Retinal pigment epithelial cell (primary cell): ENCODE measurements at regions not wholly inside any gene's neighbourhood (a gene's known extent, or its start where the extent isn't known, plus 50 kb on each side); places are given as distances from the start of the nearest gene placed in this dataset.

Source experiments
- DNase-seq: peaks from one replicate; pipeline ENCODE4 v3.0.0-alpha.2; 2010; ENCODE audit warnings: low read depth
- H3K4me3 ChIP-seq: 2 replicates; pipeline ENCODE4 v1.5.1; 2011; ENCODE audit warnings: mild to moderate bottlenecking, low read length, control low read depth, moderate library complexity
- TF ChIP-seq, protein P1 (sequence below): conservative IDR thresholded peaks from 2 replicates; pipeline ENCODE4 v1.5.1; 2011; ENCODE audit warnings: low read depth, low read length, control low read depth, inconsistent platforms

GRCh38 chr6:164013480-164014208, 599.1 kb downstream of the QKI start:
- TF ChIP-seq, protein P1, sequence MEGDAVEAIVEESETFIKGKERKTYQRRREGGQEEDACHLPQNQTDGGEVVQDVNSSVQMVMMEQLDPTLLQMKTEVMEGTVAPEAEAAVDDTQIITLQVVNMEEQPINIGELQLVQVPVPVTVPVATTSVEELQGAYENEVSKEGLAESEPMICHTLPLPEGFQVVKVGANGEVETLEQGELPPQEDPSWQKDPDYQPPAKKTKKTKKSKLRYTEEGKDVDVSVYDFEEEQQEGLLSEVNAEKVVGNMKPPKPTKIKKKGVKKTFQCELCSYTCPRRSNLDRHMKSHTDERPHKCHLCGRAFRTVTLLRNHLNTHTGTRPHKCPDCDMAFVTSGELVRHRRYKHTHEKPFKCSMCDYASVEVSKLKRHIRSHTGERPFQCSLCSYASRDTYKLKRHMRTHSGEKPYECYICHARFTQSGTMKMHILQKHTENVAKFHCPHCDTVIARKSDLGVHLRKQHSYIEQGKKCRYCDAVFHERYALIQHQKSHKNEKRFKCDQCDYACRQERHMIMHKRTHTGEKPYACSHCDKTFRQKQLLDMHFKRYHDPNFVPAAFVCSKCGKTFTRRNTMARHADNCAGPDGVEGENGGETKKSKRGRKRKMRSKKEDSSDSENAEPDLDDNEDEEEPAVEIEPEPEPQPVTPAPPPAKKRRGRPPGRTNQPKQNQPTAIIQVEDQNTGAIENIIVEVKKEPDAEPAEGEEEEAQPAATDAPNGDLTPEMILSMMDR = no peak
- H3K4me3 ChIP-seq = no peak overlapping the region
- DNase-seq = no peak

GRCh38 chr6:164011321-164011720, 596.8 kb downstream of the QKI start:
- no peak overlapping the region for H3K4me3 ChIP-seq
- TF ChIP-seq, protein P1 = no peak
- no peak for DNase-seq

- TF ChIP-seq, protein P1 = no peak
- DNase-seq = no peak
- no peak overlapping the region for H3K4me3 ChIP-seq
These were observed 596.1 kb downstream of the QKI start for GRCh38 chr6:164010441-164011103.

DNA sequence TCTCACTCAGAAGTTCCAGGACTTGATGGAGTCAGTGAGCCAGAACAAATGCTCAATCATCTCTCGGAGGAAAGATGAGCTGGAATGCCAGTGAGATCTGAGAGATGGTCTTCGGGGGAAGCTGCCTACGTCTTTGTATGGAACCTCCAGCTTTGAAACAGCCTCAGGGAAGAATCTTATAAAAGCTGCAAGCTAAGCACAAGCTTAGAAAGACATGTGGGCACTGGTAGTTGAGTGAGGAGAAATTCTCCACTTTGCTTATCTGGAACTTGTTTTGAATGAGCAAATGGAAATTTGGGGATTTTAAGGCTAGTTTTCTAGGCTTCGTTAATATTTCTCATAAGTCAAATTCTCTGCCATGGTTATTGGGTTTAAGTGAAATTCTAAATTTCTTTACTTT, 594.4 kb downstream of the QKI start:
- DNase-seq = no peak
- TF ChIP-seq, protein P1 = no peak
- H3K4me3 ChIP-seq = no peak overlapping the region

GRCh38 chr6:164007881-164008280, 593.4 kb downstream of the QKI start:
- TF ChIP-seq, protein P1 = no peak
- H3K4me3 ChIP-seq = no peak overlapping the region
- DNase-seq = no peak

DNA sequence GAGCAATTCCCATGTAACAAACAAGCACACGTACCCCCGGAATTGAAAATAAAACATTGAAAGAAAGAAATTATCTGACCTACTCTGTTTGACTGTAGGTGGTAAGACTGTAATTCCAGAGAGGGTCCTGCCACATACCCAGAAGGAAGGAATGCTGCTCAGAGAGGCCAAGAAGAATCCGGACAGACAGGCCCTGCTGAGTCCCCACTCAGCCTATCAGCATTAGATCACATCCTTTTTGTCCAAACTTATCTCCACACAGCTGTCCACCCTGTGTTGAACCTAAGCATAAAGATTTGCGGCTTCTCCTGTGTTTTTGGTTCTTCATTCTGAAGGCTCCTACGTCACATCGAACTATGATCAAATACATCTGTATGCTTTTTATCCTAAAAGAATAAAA, 591.9 kb downstream of the QKI start:
- H3K4me3 ChIP-seq = no peak overlapping the region
- no peak for DNase-seq
- TF ChIP-seq, protein P1 = no peak
